T-cell (primary cell): ENCODE measurements at regions not wholly inside any gene's neighbourhood (a gene's known extent, or its start where the extent isn't known, plus 50 kb on each side); places are given as distances from the start of the nearest gene placed in this dataset.

Source experiments
- ATAC-seq, 4 experiments: fragments of 200-7000 bp in 3 of 4; fragments of 150-1000 bp in 1 of 4; cut with Tn5 transposase; replicated peaks in 1 of 4; 1 replicate in 3 of 4; 2 replicates in 1 of 4; pipeline ENCODE4 v1.10.0; 2021; ENCODE audit warnings: moderate library complexity in 3 of 4, mild to moderate bottlenecking in 2 of 4, moderate number of reproducible peaks in 1 of 4
- CTCF ChIA-PET, 2 donors: fragments of 300-600 bp; sonication (Branson Sonifier 250); formaldehyde crosslinking; loops; one replicate each; lab custom pipeline; 2022; ENCODE audit warnings: antibody characterized with exemption in 2 of 2; lab: Charles Lee
- POLR2A ChIA-PET, 2 donors: fragments of 300-600 bp; sonication (Branson Sonifier 250); formaldehyde crosslinking; loops; one replicate each; lab custom pipeline; 2022; ENCODE audit warnings: antibody characterized with exemption in 2 of 2; lab: Charles Lee
- DNase-seq, 35 experiments: peaks; one replicate each; pipeline versions ENCODE4 v3.0.0 to v3.0.0-alpha.2; 2013 to 2023
- H3K27ac ChIP-seq: one replicate; pipeline ENCODE4 v1.5.1; 2013; ENCODE audit warnings: low read length
- H3K27me3 ChIP-seq, 2 experiments: replicated peaks in 1 of 2; 1 replicate in 1 of 2; 2 replicates in 1 of 2; pipeline versions ENCODE4 v1.6.1 to v1.7.0; 2013; ENCODE audit warnings: low read length in 1 of 2, mixed read lengths in 1 of 2; ENCODE audit not compliant: control insufficient read depth in 2 of 2, insufficient read depth in 2 of 2; ENCODE audit errors: extremely low read depth in 1 of 2
- H3K36me3 ChIP-seq, 2 donors: 1 replicate in 1 of 2; 2 replicates in 1 of 2; pipeline versions ENCODE4 v1.6.1 to v1.7.0; 2013; ENCODE audit warnings: low read length in 1 of 2; ENCODE audit not compliant: control insufficient read depth in 2 of 2, insufficient read depth in 1 of 2; ENCODE audit errors: extremely low read depth in 1 of 2
- H3K4me1 ChIP-seq, 2 experiments: 1 replicate in 1 of 2; 2 replicates in 1 of 2; pipeline versions ENCODE4 v1.6.1 to v1.7.0; 2013; ENCODE audit warnings: low read length in 2 of 2, mixed read lengths in 1 of 2; ENCODE audit not compliant: insufficient read depth in 2 of 2, control insufficient read depth in 1 of 2; ENCODE audit errors: extremely low read depth in 1 of 2
- H3K4me3 ChIP-seq, 2 donors: 1 replicate in 1 of 2; 2 replicates in 1 of 2; pipeline versions ENCODE4 v1.5.1 to v1.7.0; 2013; ENCODE audit warnings: mild to moderate bottlenecking in 2 of 2, low read length in 1 of 2, moderate library complexity in 1 of 2; ENCODE audit not compliant: control insufficient read depth in 1 of 2; ENCODE audit errors: extremely low read depth in 1 of 2
- H3K9me3 ChIP-seq: 2 replicates; pipeline ENCODE4 v1.7.0; 2013
- H3K27ac Mint-ChIP-seq, 2 donors: one replicate each; pipeline ENCODE4 v1.8.0; 2020 to 2021; ENCODE audit warnings: mild to moderate bottlenecking in 2 of 2, mixed read lengths in 2 of 2
- H3K27me3 Mint-ChIP-seq, 2 donors: one replicate each; pipeline ENCODE4 v1.8.0; 2021 to 2022; ENCODE audit warnings: mixed read lengths in 2 of 2
- H3K36me3 Mint-ChIP-seq: one replicate; pipeline ENCODE4 v1.8.0; 2021; ENCODE audit warnings: mixed read lengths
- H3K4me1 Mint-ChIP-seq, 3 donors: one replicate each; pipeline ENCODE4 v1.8.0; 2020 to 2022; ENCODE audit warnings: mixed read lengths in 3 of 3, mild to moderate bottlenecking in 1 of 3
- H3K4me3 Mint-ChIP-seq, 3 donors: one replicate each; pipeline ENCODE4 v1.8.0; 2020 to 2022; ENCODE audit warnings: mild to moderate bottlenecking in 3 of 3, mixed read lengths in 3 of 3, moderate library complexity in 3 of 3
- H3K9me3 Mint-ChIP-seq, 3 donors: one replicate each; pipeline ENCODE4 v1.8.0; 2020 to 2022; ENCODE audit warnings: mixed read lengths in 3 of 3
- whole genome bisulfite sequencing: methylation state at CpG from one replicate; pipeline ENCODE4 v1.1.5; 2013; ENCODE audit warnings: missing lambda C conversion rate; ENCODE audit not compliant: insufficient coverage; 5-methylcytosine and 5-hydroxymethylcytosine counted together

GRCh38 chr15:96254173-96254572 is 76.3 kb upstream of the NR2F2 start:
- ATAC-seq (no peak), DNase-seq (no peak)
- WGBS, result 83% methylated on average over 2 of the region's 6 CpGs
- CTCF ChIA-PET, result no interaction called here
- Histone ChIP-seq H3K9me3 (no peaks in the 10 kb centered on the region), H3K4me3 (no peak overlapping the region), H3K27ac (no peak overlapping the region), H3K4me1 (no peaks in the 10 kb centered on the region), H3K36me3 (no peaks in the 10 kb centered on the region), H3K27me3 (no peaks in the 10 kb centered on the region)
- no peak overlapping the region for H3K4me3 Mint-ChIP-seq
- no peaks in the 10 kb centered on the region for H3K36me3 Mint-ChIP-seq
- POLR2A ChIA-PET, result no interaction called here
- H3K9me3 Mint-ChIP-seq, result peaks cover 0 to 11% (median 2%) of the 10 kb centered on the region in 3 donors
- no peak overlapping the region for H3K27ac Mint-ChIP-seq
- H3K4me1 Mint-ChIP-seq, result no peaks in the 10 kb centered on the region
- peaks cover 2 to 16% of the 10 kb centered on the region in 2 donors for H3K27me3 Mint-ChIP-seq

GRCh38 chr15:96255599-96255998 is 74.9 kb upstream of the NR2F2 start:
- H3K27me3 ChIP-seq, result no peaks in the 10 kb centered on the region
- Mint-ChIP-seq H3K9me3 (peaks cover 0 to 11% (median 2%) of the 10 kb centered on the region in 3 donors), H3K36me3 (no peaks in the 10 kb centered on the region), H3K4me3 (no peak overlapping the region), H3K27ac (no peak overlapping the region), H3K27me3 (peaks cover 2 to 13% of the 10 kb centered on the region in 2 donors), H3K4me1 (no peaks in the 10 kb centered on the region)
- no peak overlapping the region for H3K4me3 ChIP-seq
- no peak overlapping the region for H3K27ac ChIP-seq
- ChIA-PET CTCF (no interaction called here), POLR2A (no interaction called here)
- ATAC-seq (no peak), DNase-seq (no peak)
- no peaks in the 10 kb centered on the region for H3K9me3 ChIP-seq
- WGBS, result 67% methylated on average over 1 of the region's 1 CpG
- no peaks in the 10 kb centered on the region for H3K4me1 ChIP-seq
- no peaks in the 10 kb centered on the region for H3K36me3 ChIP-seq

- CTCF ChIA-PET, result interaction anchor here (0.6 to 0.7 kb wide), 2 partner anchors 66 to 1396 kb away, joined by 3 to 10 read pairs; no protein-coding TSS in a partner anchor
- no CpG with 5 or more reads among the region's 4 CpGs for WGBS
Measured at GRCh38 chr15:96261575-96262034, 68.9 kb upstream of the NR2F2 start.

GRCh38 chr15:96262097-96262496 is 68.4 kb upstream of the NR2F2 start:
- H3K4me3 Mint-ChIP-seq, result no peak overlapping the region
- H3K4me3 ChIP-seq, result no peak overlapping the region
- ATAC-seq (no peak), DNase-seq (no peak)
- H3K27ac ChIP-seq, result no peak overlapping the region
- H3K27ac Mint-ChIP-seq, result no peak overlapping the region
- H3K4me1 Mint-ChIP-seq, result no peaks in the 10 kb centered on the region
- peaks cover 0 to 4% (median 2%) of the 10 kb centered on the region in 3 donors for H3K9me3 Mint-ChIP-seq
- no peaks in the 10 kb centered on the region for H3K27me3 ChIP-seq
- ChIA-PET POLR2A (no interaction called here), CTCF (no interaction called here)
- H3K9me3 ChIP-seq, result no peaks in the 10 kb centered on the region
- no peaks in the 10 kb centered on the region for H3K4me1 ChIP-seq
- WGBS, result 67% methylated on average over 1 of the region's 4 CpGs
- H3K27me3 Mint-ChIP-seq, result peaks cover 0 to 6% of the 10 kb centered on the region in 2 donors
- no peaks in the 10 kb centered on the region for H3K36me3 ChIP-seq
- no peaks in the 10 kb centered on the region for H3K36me3 Mint-ChIP-seq

More at GRCh38 chr15:96261575-96262034, 68.9 kb upstream of the NR2F2 start:
- Mint-ChIP-seq H3K9me3 (peaks cover 0 to 4% (median 2%) of the 10 kb centered on the region in 3 donors), H3K36me3 (no peaks in the 10 kb centered on the region), H3K27me3 (peaks cover 0 to 6% of the 10 kb centered on the region in 2 donors), H3K27ac (no peak overlapping the region), H3K4me1 (no peaks in the 10 kb centered on the region), H3K4me3 (no peak overlapping the region)
- H3K9me3 ChIP-seq, result no peaks in the 10 kb centered on the region
- no peaks in the 10 kb centered on the region for H3K4me1 ChIP-seq
- no peak overlapping the region for H3K27ac ChIP-seq
- no peaks in the 10 kb centered on the region for H3K27me3 ChIP-seq
- DNase-seq (no peak), ATAC-seq (no peak)
- POLR2A ChIA-PET, result no interaction called here
- H3K36me3 ChIP-seq, result no peaks in the 10 kb centered on the region
- no peak overlapping the region for H3K4me3 ChIP-seq

DNA sequence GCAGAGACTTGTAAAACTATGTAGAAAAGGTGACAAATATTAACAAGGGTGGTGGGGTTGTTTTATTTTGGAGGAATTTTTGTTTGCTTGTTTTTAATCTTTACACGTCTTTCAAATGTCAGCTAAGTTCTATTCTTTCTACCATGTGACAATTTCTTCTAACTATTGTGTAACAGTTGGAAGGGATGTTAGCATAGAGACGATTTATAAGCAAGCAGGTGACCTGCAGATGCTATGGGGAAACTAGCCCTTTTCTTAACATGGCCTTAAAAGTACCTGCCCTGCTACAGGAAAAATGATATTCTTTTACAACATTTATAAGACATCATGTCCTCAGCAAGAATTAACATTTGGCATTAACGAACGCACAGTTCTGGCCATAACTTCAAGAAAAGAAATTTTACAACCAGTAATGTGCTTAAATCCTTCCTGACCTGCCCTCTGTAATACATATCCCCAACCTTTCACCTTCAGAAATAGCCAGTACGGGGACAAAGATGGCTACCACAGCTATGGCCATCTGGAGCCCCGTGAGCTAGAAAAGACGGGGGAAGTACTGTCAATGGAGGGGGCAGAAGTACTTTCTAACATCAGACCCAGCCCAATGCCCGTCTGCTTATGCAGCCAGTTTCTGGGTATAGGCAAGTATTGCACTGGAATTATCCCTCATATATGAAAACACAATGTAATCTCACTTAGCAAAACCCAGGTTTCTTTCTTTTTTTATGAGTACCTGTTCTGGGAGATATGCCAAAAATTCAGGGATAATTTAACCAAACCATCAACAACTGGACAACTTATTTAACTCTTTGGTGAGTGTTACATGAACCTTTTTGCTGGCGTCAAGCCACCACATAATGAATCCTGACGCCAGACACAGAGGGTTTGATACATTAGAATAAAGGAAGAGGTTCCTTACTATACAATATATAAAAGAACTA is 67.7 kb upstream of the NR2F2 start:
- H3K9me3 ChIP-seq, result no peaks in the 10 kb centered on the region
- Mint-ChIP-seq H3K27ac (no peak overlapping the region), H3K36me3 (no peaks in the 10 kb centered on the region), H3K4me1 (no peaks in the 10 kb centered on the region), H3K4me3 (no peak overlapping the region), H3K9me3 (peaks cover 0 to 4% (median 2%) of the 10 kb centered on the region in 3 donors), H3K27me3 (peaks cover 0 to 6% of the 10 kb centered on the region in 2 donors)
- ChIA-PET CTCF (no interaction called here), POLR2A (no interaction called here)
- ATAC-seq (no peak), DNase-seq (no peak)
- no peak overlapping the region for H3K27ac ChIP-seq
- no peaks in the 10 kb centered on the region for H3K36me3 ChIP-seq
- H3K27me3 ChIP-seq, result no peaks in the 10 kb centered on the region
- 86% methylated on average over 2 of the region's 10 CpGs for WGBS
- no peaks in the 10 kb centered on the region for H3K4me1 ChIP-seq
- H3K4me3 ChIP-seq, result no peak overlapping the region

DNA sequence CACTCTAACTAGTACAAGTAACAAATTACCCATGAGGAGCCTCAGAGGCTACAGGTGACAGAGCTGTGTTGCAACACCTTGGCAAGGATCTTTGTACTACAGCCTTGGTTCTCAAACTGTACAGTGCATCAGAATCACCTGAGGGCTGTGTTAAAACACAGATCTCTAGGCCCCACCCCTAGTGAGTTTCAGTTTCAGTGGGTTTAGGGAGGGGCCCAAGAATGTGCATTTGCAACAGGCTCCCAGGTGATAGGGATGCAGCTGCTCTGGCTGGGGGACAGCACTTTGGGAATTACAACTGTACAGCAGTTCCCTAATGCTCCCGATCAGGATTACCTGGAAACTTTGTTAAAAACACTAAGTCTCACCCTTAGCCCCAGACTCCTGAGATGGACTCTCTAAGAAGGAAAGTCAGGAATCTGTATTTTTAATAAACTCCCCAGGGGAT is 66.1 kb upstream of the NR2F2 start:
- H3K36me3 ChIP-seq, result no peaks in the 10 kb centered on the region
- POLR2A ChIA-PET, result no interaction called here
- Mint-ChIP-seq H3K27ac (no peak overlapping the region), H3K9me3 (no peaks in the 10 kb centered on the region), H3K4me1 (no peaks in the 10 kb centered on the region), H3K27me3 (peaks cover 0 to 3% of the 10 kb centered on the region in 2 donors), H3K4me3 (no peak overlapping the region), H3K36me3 (no peaks in the 10 kb centered on the region)
- H3K27me3 ChIP-seq, result no peaks in the 10 kb centered on the region
- no peaks in the 10 kb centered on the region for H3K9me3 ChIP-seq
- CTCF ChIA-PET, result interaction anchor here in 1 of 2 donors (0.6 kb wide), 1 partner anchor 26 kb away, joined by 8 read pairs; no protein-coding TSS in a partner anchor
- H3K27ac ChIP-seq, result no peak overlapping the region
- no peaks in the 10 kb centered on the region for H3K4me1 ChIP-seq
- H3K4me3 ChIP-seq, result no peak overlapping the region
- no peak for ATAC-seq
- no peak for DNase-seq
- no CpG with 5 or more reads among the region's 1 CpG for WGBS
